GM12874 (cell line): ENCODE measurements at regions not wholly inside any gene's neighbourhood (a gene's known extent, or its start where the extent isn't known, plus 50 kb on each side); places are given as distances from the start of the nearest gene placed in this dataset.

Experiments used
- CTCF ChIP-seq: IDR thresholded peaks from 2 replicates; pipeline ENCODE4 v1.5.1; 2011; ENCODE audit warnings: low read depth, mild to moderate bottlenecking, control low read depth, low read length, moderate library complexity; ENCODE audit not compliant: insufficient read depth

- no peak for TF ChIP-seq CTCF
Observed at GRCh38 chr4:177986236-177986635, 544.0 kb upstream of the AGA start.

- no peak for TF ChIP-seq CTCF
Observed at GRCh38 chr4:177987896-177988295, 545.7 kb upstream of the AGA start.

- TF ChIP-seq CTCF: no peak
Observed at GRCh38 chr4:177989503-177990201, 547.4 kb upstream of the AGA start.

- TF ChIP-seq CTCF: no peak
Observed at GRCh38 chr4:178003098-178003657, 560.9 kb upstream of the AGA start.

- TF ChIP-seq CTCF: no peak
Observed at GRCh38 chr4:178010596-178010995, 568.4 kb upstream of the AGA start.

GRCh38 chr4:178026999-178027398 lies 584.8 kb upstream of the AGA start:
- no peak for TF ChIP-seq CTCF

GRCh38 chr4:178027796-178028195 lies 585.6 kb upstream of the AGA start:
- no peak for TF ChIP-seq CTCF
